SK-N-DZ (cell line): ENCODE measurements at regions not wholly inside any gene's neighbourhood (a gene's known extent, or its start where the extent isn't known, plus 50 kb on each side); places are given as distances from the start of the nearest gene placed in this dataset.

ENCODE experiments used
- DNase-seq: peaks from one replicate; pipeline ENCODE4 v3.0.0-alpha.2; 2015; ENCODE audit warnings: low spot score

DNA sequence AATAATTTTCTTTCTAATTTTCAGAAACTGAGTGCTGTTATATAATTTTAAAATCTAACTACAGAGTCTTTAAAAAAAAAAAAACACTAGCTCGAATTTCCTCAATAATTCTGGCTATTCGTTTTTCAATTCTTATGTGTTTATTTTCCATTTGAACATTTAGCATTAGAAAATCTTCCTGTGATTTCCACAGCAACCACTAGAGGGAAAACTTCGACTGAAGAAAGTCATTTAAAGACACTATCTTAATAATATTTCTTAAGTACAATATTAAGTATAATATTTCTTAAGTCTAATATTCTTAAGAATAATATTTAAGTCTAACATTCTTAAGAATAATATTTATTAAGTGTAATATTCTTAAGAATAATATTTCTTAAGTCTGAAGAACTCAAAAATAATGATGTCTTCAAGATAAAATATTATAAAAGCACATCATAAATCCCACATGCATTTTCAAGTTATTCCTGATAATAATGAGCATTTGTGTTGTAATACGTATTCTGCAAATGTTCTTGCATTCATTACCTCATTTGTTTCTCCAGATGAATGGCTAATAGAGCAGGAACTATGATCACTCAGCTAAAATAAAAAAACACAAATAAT lies 118.4 kb upstream of the WDR17 start:
- DNase-seq = peak; percentile 4

DNA sequence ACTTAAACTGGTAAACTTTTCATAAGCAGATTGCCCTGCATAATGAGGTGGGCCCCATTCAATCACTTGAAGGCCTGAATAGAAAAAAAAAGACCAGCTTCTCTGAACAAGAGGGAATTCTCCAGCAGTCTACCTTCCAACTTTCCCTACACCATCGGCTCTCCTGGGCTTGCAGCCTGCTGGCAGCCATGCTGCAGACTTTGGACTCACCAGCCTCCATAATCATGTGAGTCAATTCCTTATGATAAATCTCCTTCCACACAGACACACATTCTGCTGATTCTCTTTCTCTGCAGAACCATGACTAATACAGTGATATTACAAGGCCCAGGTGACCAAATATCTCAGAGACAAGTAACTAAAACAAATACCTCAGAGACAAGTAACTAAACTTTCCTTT lies 113.8 kb upstream of the WDR17 start:
- no peak for DNase-seq

DNA sequence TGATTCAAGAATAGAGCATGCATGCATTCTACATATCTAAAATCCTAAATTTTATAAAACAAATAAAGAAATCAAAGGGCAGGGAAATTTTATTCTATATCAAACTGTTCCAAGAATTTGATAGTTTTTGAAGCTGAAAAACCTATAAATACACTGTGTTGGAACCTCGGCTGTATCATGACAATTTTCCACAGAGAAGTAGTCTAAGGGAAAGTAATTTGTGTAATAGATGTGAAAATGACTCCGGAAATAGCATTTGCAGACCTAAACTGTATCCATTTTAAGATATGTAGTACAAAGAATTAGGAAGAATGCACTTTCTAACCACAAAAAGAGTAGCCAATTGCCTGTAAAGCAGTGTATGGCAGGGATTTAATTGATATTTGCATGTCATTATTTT lies 112.5 kb upstream of the WDR17 start:
- no peak for DNase-seq

DNA sequence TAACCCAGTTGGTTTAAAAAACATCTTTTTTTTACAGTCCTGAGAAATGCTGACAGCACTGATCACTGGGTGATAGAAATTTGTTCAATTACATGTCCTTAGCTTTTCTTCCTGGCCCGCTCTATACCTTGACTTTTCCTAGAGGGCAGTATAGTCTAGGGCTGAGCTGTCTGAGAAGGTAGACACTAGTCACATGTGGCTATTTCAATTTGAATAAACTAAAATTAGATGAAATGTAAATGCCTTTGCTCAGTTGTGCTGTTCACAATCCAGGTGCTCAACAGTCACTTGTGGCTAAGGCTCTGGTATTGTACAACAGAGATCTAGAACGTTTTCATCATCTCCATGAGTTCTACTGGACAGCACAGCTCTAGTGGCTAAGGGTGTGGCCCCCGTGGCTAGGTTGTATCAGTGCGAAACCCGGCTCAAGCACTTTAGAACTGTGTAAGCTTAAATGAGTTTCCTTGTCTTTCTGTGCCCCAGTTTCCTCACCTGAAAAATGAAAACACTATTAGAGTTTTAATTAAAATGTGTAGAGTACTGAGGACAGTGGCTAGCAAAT lies 111.6 kb upstream of the WDR17 start:
- no peak for DNase-seq

DNA sequence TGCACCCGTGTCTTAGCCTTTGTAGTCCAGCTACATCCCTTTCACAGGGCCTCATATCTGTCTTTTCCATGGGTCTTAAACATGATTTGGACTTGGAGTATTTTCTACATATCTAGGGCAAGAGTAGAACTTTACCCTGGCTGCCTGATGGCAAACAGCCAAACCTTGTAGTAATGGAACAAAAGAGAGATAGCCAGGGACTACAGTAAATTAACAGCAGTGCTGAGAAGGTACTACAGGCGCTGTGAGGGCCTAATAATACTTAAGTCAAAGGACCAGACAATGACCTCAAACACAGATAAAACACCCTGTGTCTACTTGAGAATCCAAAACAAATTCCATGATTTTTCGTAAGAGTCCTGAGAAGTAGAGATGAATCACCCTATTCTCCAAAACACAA lies 111.0 kb upstream of the WDR17 start:
- DNase-seq = no peak

DNA sequence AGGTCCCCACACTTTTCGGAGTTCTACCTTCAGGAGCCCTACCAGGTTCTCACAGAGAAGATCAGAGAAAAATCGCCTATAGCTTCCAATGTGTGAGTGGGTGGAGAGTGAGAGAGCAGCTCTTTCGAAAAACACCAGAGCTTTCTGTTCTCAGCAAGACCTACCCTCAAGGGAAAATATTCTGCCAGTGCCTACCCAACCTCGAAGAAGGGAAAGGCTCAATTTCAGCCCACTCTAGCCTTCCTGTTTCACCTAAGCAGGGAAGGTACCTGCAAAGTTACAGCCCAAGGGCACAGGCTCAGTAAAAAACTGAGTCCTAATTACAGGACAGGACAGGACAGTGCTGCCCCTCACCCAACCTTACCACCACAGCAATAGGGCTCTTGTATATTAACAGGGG lies 104.0 kb upstream of the WDR17 start:
- no peak for DNase-seq

DNA sequence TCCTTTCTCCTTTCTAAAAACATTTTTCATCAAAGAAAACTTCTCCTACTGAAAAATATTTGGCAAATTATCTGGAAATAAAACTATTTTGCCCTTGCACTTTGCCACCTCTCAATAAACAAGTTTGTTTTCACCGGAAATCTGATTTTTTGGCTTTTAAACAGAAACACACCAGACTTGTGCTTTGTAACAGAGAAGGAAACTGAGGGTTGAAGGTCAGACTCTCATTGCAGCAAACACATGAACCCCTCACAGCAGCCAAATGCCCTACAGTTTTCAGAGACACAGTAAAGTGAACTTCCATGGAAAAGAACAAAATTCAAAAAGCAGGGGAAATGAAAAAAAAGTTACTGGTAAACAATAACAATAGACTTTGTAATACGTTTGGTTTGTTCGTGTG lies 95.6 kb upstream of the WDR17 start:
- DNase-seq = no peak

DNA sequence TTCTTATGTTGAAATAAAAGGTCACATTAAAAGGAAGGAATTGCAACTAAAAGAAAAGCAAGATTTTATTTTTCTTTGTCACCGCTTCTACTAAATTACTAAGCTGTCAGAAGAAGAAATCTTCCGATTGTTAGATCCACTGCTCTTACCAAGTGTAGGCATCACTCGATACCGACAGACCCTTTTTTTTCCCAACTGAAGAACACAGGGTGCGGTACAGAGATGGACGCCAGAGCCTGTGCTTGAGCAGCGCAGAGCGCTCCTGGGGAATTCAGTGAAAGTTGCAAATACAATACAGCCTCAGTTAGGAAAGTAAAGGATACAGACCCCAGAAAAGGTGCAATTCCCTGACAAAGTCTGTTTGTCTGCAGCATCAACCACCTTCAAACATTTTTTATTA lies 94.9 kb upstream of the WDR17 start:
- no peak for DNase-seq

DNA sequence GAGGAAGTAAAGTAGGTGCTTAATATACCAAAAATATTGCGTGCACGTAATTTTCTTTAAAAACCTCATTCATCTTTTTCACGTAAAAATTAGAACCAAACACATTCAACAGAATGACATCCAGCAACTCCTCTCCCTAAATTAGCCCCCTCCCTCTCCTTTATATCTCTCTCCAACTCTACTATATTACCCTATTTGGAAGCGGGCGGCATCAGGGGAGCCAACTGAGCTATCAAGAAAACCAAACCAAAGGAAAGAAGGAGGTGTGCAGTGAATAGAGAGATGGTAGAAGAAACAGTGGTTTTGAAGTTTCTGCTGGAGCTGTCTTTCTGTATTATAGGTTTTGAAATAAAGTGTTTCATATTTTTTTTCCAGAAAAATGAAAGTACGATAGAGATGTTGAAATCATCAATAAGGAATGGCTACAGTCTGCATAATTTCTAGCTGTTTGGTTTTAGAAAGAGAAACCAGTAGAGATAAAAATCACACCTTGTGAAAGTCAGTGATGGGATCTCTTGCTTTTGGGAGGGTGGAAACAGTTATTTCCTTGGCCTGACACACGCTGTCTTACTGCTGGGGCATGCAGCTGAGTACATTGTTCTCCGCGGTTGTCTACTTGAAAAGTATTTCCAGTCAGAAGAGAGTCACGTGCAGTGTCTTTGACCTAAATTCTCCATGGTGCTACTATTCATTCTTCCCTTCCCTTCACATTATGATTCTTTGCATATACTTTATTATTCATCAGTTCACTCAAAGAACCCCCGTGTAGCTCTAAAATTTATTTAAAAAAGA lies 94.1 kb upstream of the WDR17 start:
- DNase-seq = no peak

DNA sequence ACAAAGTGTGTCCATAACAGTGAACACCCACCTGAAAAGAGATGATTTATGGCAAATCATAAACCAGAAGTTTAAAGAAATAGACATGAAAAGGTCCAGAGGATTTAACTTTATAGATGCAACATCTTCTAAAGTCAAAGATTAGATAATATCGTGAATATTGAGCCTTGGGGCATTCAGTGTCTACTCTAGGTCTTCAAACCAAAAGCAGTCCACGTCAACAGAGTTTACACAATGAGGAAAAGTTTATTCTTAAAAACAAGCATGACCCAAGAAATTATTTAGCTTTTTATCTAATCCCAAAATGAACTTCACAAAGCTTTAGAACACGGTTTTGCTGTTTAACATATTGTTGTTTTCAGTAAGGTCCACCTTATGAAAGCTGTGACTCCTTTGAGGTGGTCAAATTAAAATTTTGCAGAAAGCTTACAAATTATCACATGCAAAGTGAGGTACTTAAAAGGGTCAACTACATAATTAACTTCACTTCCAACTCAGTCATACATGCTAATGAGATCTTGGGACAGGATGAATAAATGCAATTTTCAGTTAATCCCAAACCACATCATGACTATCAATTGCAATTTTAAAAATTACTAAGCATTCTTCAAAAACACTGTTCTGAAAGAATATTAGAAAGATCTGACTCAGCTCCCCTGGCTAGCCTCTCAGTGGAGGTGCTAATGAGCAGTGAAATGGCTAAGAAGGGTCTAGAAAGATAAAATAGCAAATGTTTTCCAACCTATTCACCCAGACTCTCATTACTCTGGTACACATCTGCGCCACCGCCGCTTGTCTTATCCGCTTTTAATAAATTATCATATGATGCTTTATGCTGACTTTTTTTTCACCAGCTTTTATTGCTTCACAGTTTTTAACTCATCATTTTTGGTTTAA lies 92.4 kb upstream of the WDR17 start:
- no peak for DNase-seq

DNA sequence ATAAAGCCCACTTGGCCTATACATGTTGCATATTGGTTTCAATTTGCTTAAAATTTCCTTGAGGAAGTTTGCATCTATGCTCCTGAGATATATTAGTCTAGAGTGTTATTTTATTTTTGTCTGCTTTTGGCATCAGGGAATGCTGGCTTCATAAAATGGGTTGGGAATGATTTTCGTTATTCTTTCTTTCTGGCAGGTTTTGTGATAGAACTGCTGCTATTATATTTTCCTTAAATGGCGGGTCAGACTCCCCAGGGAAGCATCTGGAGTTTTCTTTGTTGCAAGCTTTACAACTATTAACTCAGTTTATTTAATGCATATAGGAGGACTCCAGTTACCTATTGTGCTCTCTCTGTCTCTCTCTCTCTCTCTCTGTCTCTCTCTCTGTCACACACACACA lies 82.0 kb upstream of the WDR17 start:
- no peak for DNase-seq

DNA sequence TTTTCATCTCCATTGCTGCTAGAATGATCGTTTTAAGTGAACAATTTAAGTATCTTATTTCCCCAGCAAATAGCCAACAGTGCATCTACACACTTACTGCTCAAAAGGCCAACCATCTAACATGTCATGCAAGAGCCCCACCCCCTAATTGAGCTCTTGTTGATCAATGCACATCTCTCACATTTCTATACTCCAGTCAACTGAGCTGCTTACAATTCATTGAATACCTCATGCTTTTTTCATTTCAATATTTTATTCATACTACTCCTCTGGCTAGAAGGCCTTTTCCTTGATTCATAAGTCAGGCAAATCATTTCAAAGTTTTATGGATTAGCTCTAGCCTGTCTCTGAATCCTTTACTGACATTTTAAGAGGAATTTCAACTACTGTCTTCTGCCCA lies 79.0 kb upstream of the WDR17 start:
- DNase-seq = no peak

DNA sequence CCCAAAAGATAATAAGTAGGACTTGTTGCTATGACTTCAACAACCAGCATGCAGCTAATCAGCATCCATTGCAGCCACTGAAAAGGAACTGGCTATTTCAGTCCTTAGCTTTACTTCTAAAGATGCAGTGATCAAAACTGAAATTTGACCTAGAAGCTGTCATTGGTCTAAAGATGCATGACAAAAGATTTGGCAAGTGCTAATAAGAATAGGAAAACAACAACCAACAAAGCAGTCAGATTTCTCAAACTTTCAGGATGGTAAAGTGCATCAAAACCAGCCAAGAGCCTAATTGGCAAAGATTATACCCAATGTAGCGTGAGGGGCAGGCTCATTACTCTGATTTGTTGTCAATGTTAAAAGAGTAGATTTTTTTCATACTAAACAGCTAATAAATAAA lies 77.1 kb upstream of the WDR17 start:
- DNase-seq = no peak

DNA sequence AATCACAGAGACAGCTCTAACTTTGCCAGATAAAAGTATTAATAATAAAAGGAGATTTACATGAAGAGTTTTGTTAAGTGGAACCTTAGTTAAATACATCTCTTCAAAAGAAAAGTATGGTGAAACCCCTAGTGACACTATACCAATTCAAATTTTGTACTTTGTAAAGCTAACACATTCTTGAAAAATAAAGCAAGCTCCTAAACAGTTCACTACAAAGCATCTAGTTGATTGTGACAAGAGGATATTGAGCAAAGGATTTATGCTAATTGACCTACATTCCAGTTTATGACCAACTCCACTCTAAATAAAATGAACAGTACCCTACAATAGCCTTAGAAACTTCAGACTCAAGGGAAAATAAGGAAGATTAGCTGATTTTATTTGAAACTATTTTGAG lies 69.4 kb upstream of the WDR17 start:
- DNase-seq = no peak

DNA sequence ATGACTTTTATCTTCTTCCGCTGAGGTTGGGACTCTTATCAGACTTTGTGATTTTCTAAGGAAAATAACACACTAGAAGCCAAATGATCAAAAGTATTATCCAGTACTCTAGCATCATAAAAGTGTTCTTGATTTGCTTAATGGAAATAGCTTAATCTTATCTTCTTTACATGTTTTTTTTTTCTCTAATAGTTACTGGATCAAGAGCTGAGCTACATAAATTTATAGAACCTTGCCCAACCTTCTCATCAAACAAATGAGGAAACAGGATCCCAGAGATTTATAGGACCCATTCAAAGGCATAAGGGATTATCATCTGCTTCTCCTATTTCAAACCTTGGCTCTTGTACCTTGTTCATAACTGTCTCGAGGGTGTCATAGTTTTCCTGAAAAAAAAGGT lies 68.3 kb upstream of the WDR17 start:
- no peak for DNase-seq

DNA sequence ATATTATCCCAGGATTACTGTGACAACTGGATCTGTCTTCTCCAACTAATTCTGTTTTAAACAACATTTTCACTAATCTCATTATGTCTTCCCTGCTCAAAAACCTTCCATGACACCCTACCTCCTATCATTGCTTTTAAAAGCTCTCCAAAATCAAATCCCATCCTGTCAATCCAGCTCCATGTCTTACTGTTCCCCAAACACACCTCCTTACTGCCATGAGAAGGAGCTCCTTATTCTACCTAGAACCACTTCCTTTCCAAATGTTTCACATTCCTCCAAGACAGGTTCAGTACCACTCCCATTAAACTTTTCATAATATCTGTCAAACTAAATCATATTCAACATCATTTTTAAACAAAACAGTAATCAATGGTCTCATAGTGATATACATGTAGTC lies 66.9 kb upstream of the WDR17 start:
- DNase-seq = peak; percentile 8

DNA sequence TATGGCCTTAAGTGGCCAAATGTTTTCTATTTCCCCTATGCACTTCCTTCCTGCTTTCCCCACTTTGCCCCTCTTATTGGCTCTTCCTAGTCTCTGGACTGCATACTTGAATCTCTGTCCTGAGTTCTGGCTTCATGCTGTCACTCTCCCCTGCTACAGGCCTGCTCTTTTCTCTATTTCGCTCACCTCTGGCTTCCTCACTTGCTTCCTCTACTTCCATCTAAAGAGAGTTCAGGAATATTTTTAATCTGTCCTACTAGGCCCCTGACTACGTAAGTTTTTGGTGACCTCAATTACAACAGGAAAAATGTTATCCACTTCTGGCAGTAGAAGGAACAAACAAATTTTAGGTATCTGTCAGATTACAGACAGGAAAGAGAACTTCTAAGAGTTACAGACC lies 65.7 kb upstream of the WDR17 start:
- DNase-seq = no peak

DNA sequence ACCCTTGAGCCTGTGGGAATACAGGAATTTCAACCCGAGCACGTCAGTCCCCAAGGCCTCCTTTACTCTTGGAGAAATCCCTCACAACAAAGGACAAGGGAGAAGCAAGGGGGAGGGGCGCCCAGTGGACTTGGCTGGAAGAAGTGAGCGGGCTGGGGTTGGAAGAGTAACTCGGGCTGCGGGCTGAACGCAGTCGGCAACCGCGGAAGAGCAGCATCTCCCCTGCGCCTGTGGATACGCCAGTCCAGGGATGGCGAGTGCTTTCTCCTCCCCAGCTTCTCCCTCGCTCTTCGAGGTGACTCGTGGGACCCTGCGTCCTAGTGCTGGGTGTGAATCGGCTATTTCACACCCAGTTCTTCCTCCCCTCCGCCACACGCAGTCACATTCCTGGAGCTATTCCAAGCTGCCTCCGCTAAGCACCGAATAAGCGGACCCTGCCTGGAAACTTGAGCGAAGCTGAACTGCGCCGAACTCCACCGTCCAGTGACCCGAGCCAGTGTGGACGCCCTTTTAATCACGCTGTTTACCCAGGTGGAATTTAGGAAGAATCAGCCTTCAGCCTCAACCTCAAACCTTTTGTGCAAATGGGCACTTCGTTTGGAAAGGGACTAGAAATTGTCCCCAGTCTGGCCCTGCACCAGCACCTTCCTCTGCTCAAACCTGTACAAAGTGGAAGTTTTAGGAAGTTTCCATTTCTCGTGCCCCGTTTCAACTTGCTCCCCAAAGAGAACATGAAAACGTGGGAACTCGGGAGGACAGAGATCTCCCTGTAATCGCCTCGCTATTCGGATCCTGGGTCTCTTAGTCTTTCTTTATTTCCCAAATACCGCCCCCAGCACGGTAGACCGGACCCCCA lies 64.3 kb upstream of the WDR17 start:
- DNase-seq = peak; percentile 26

DNA sequence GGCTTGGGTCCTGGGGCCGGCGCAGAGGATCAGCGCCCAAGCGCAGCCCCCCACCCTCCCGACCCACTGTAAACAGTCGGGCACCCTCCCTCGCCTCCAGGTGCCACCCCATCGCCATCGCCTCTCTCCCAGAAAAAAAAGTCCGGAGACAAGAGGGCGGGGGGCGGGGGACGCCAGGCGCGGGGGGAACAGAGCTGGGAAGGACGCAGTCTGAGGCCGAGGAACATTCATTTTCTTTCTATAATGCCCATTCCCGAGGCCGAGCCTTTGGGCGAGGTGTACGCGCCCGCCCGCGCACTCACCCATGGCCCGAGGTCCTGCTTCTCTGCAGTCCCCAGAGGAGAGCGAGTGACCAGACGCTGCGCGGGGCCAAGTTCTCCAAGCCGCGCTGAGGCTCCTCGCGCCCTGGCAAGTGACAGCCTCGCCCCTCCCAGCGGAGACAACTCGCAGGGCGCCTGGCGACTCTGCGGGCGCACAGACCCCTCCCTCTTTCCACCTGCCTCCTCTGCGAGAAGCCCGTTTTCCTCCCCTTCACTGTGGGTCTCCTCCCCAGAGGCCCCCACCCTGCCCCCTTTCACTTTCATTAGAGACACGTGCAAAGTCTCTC lies 63.5 kb upstream of the WDR17 start:
- peak; percentile 43 for DNase-seq

DNA sequence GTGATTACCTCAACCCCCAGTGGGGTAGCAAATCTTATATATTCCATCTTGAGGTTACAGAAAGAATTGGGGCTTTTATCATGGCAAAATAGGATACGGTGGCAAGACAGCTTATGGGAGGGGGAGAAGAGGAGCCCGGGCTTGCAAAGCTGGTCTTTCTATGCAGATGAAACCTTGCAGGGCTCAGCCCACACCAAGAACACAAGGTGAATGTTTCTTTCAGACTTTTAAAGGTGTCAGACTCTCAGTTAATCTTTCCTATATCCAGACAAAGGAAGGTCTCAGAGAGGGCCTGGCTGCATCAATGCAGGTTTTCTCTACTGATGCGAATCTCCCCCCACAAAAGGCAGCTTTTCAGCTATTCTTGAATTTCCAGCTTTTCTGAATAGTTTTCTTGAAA lies 59.9 kb upstream of the WDR17 start:
- DNase-seq = no peak

DNA sequence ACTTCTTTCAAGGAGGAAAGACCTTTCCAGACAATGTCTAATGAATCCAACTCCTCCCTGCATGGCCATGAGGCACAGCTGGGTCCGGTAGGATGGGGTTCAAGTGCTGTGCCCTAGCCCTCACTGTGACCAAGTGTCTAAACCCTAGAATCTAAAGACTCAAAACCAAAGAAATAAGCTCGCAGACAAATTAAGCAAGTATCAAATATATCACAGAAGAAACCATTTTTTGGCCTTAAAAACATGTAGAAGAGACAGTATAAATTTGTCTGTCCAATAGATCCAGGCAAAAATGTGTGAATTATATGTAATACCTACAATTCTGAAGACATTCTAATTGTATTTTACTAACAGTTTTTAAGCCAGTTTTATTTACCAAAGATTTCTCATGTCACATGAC lies 56.4 kb upstream of the WDR17 start:
- no peak for DNase-seq
